Natural killer cell (primary cell): ENCODE measurements at regions not wholly inside any gene's neighbourhood (a gene's known extent, or its start where the extent isn't known, plus 50 kb on each side); places are given as distances from the start of the nearest gene placed in this dataset.
"Not testable (repeated sequence)": the region's sequence is repeated elsewhere in the genome, so short reads cannot be mapped to it uniquely, and the experiment has no call there.

Experiments
- ATAC-seq, 3 donors: fragments of 150-1000 bp in 2 of 3; fragments of 200-7000 bp in 1 of 3; cut with Tn5 transposase; 1 replicate in 1 of 3; 2 replicates in 2 of 3; pipeline ENCODE4 v1.10.0; 2021; ENCODE audit warnings: mild to moderate bottlenecking in 2 of 3, moderate library complexity in 2 of 3
- DNase-seq, 2 donors: peaks; one replicate each; pipeline versions ENCODE4 v3.0.0 to v3.0.0-alpha.2; 2013 to 2021; ENCODE audit warnings: mixed read lengths in 1 of 2
- H3K27ac ChIP-seq: one replicate; pipeline ENCODE4 v1.5.1; 2013; ENCODE audit warnings: mild to moderate bottlenecking, low read length
- H3K27me3 ChIP-seq: one replicate; pipeline ENCODE4 v1.6.1; 2013; ENCODE audit warnings: low read length; ENCODE audit not compliant: control insufficient read depth, insufficient read depth
- H3K36me3 ChIP-seq: one replicate; pipeline ENCODE4 v1.6.1; 2013; ENCODE audit warnings: low read length; ENCODE audit not compliant: control insufficient read depth, insufficient read depth
- H3K4me1 ChIP-seq: one replicate; pipeline ENCODE4 v1.6.1; 2013; ENCODE audit warnings: low read length; ENCODE audit not compliant: control insufficient read depth, insufficient read depth
- H3K4me3 ChIP-seq: one replicate; pipeline ENCODE4 v1.5.1; 2013; ENCODE audit warnings: low read length
- H3K9me3 ChIP-seq: one replicate; pipeline ENCODE4 v1.6.1; 2013; ENCODE audit warnings: low read length; ENCODE audit not compliant: control insufficient read depth, insufficient read depth
- H3K27ac Mint-ChIP-seq, 2 donors: one replicate each; pipeline ENCODE4 v1.8.0; 2022; ENCODE audit warnings: mild to moderate bottlenecking in 2 of 2, mixed read lengths in 2 of 2, moderate library complexity in 1 of 2
- H3K27me3 Mint-ChIP-seq, 2 donors: one replicate each; pipeline ENCODE4 v1.8.0; 2022; ENCODE audit warnings: low read depth in 2 of 2, mixed read lengths in 2 of 2
- H3K36me3 Mint-ChIP-seq: one replicate; pipeline ENCODE4 v1.8.0; 2022; ENCODE audit warnings: mixed read lengths
- H3K4me1 Mint-ChIP-seq, 2 donors: one replicate each; pipeline ENCODE4 v1.8.0; 2022; ENCODE audit warnings: mixed read lengths in 2 of 2
- H3K4me3 Mint-ChIP-seq: one replicate; pipeline ENCODE4 v1.8.0; 2022; ENCODE audit warnings: mild to moderate bottlenecking, moderate library complexity, mixed read lengths
- H3K9me3 Mint-ChIP-seq, 2 donors: one replicate each; pipeline ENCODE4 v1.8.0; 2022; ENCODE audit warnings: mixed read lengths in 2 of 2
- CTCF ChIP-seq: fragments of 200-600 bp; IDR thresholded peaks from one replicate; pipeline ENCODE4 v1.8.0; 2022; ENCODE audit warnings: antibody characterized with exemption
- WGBS: methylation state at CpG from one replicate; pipeline ENCODE4 v1.1.7; 2013; ENCODE audit warnings: missing lambda C conversion rate; ENCODE audit not compliant: insufficient coverage; 5-methylcytosine and 5-hydroxymethylcytosine counted together
- intact Hi-C: fragments of 100-400 bp; cut with micrococcal nuclease; formaldehyde crosslinking; loops from one replicate; pipeline ENCODE4 v1.14.2; 2022

GRCh38 chr20:53776858-53777257, 183.2 kb upstream of the ZNF217 start:
- Mint-ChIP-seq H3K36me3 (no peaks in the 10 kb centered on the region), H3K27ac (no peak overlapping the region), H3K27me3 (no peaks in the 10 kb centered on the region), H3K9me3 (no peaks in the 10 kb centered on the region), H3K4me3 (no peak overlapping the region), H3K4me1 (no peaks in the 10 kb centered on the region)
- H3K4me1 ChIP-seq = no peaks in the 10 kb centered on the region
- H3K9me3 ChIP-seq = no peaks in the 10 kb centered on the region
- ATAC-seq (no peak), DNase-seq (no peak)
- no peak overlapping the region for H3K4me3 ChIP-seq
- no peaks in the 10 kb centered on the region for H3K36me3 ChIP-seq
- no peaks in the 10 kb centered on the region for H3K27me3 ChIP-seq
- intact Hi-C loops = no loop called here
- WGBS = 77% methylated on average over 5 of the region's 5 CpGs
- no peak overlapping the region for H3K27ac ChIP-seq
- no peak for TF ChIP-seq CTCF

- DNase-seq (no peak), ATAC-seq (no peak)
- H3K4me3 ChIP-seq = no peak overlapping the region
- no peak overlapping the region for H3K27ac Mint-ChIP-seq
- H3K4me1 ChIP-seq = no peaks in the 10 kb centered on the region
- H3K36me3 Mint-ChIP-seq = no peaks in the 10 kb centered on the region
- 92% methylated on average over 9 of the region's 9 CpGs for WGBS
- intact Hi-C loops = no loop called here
- H3K36me3 ChIP-seq = no peaks in the 10 kb centered on the region
- H3K9me3 ChIP-seq = no peaks in the 10 kb centered on the region
- TF ChIP-seq CTCF = no peak
- H3K9me3 Mint-ChIP-seq = no peaks in the 10 kb centered on the region
- H3K4me1 Mint-ChIP-seq = no peaks in the 10 kb centered on the region
- H3K27ac ChIP-seq = no peak overlapping the region
- H3K27me3 Mint-ChIP-seq = no peaks in the 10 kb centered on the region
- no peaks in the 10 kb centered on the region for H3K27me3 ChIP-seq
- no peak overlapping the region for H3K4me3 Mint-ChIP-seq
Observed at GRCh38 chr20:53774461-53775203, 181.0 kb upstream of the ZNF217 start.

GRCh38 chr20:53773792-53774401, 180.3 kb upstream of the ZNF217 start:
- ATAC-seq = no peak
- Histone ChIP-seq H3K9me3 (no peaks in the 10 kb centered on the region), H3K4me3 (no peak overlapping the region), H3K27me3 (no peaks in the 10 kb centered on the region), H3K4me1 (no peaks in the 10 kb centered on the region), H3K27ac (no peak overlapping the region), H3K36me3 (no peaks in the 10 kb centered on the region)
- Mint-ChIP-seq H3K4me1 (no peaks in the 10 kb centered on the region), H3K4me3 (no peak overlapping the region), H3K36me3 (no peaks in the 10 kb centered on the region), H3K27ac (no peak overlapping the region), H3K9me3 (no peaks in the 10 kb centered on the region), H3K27me3 (peaks cover 0 to 2% of the 10 kb centered on the region in 2 donors)
- WGBS = 86% methylated on average over 1 of the region's 1 CpG
- intact Hi-C loops = no loop called here
- TF ChIP-seq CTCF = no peak
- DNase-seq = no peak

GRCh38 chr20:53773066-53773791, 179.6 kb upstream of the ZNF217 start:
- over 99% methylated on average over 9 of the region's 10 CpGs for WGBS
- ATAC-seq, intact Hi-C loops: not testable (repeated sequence)

More at GRCh38 chr20:53773066-53773791, 179.6 kb upstream of the ZNF217 start:
- not testable (repeated sequence) for H3K36me3 ChIP-seq, DNase-seq, H3K27ac Mint-ChIP-seq, H3K4me1 Mint-ChIP-seq, H3K4me3 ChIP-seq, H3K36me3 Mint-ChIP-seq, H3K27me3 ChIP-seq, H3K27ac ChIP-seq, H3K9me3 ChIP-seq, H3K4me1 ChIP-seq, H3K9me3 Mint-ChIP-seq, H3K27me3 Mint-ChIP-seq, H3K4me3 Mint-ChIP-seq
